Cerebellar cortex (tissue), 1 donor: ENCODE measurements at regions not wholly inside any gene's neighbourhood (a gene's known extent, or its start where the extent isn't known, plus 50 kb on each side); places are given as distances from the start of the nearest gene placed in this dataset.
"Not testable (repeated sequence)": the region's sequence is repeated elsewhere in the genome, so short reads cannot be mapped to it uniquely, and the experiment has no call there.

ENCODE experiments used
- DNase-seq: peaks from one replicate; pipeline ENCODE4 v3.0.0-alpha.2; 2015; ENCODE audit warnings: low spot score

DNA sequence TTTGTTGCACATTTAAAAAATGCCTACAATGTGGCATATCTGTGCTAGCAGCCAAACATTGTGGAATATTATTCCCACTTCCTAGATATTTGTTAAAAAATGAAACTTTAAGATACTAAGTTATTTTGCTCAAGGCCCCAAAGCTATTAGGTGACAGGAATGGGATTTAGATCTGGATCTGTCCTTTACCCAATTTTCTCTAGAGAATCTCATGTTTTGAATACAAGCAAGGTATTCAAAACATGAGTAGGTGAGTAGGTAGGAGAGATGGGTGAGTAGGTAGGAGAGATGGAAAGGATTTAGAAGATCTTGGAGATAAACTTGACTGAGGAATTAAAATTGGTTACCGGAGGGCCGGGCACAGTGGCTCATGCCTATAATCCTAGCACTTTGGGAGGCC, 61.2 kb upstream of the AKIRIN2 start:
- DNase-seq: no peak

DNA sequence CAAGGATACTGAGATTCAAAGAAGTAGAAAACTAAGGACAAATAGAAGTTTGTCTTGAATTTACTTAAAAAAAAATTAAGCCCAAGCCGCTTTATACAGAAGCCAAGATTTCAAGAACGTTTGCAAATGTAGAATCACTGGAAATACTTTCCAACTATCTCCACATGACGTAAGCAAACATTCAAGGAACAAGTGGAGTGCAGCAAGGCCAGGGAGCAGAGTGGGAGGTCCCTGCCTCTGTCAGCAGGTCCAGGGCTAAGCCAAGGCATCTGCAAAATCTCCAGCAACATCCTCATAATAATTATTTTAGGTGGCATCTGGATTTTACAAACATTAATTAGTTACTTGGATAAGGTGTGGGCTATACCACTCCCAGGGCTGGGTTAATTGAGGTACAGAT, 60.1 kb upstream of the AKIRIN2 start:
- DNase-seq: no peak

DNA sequence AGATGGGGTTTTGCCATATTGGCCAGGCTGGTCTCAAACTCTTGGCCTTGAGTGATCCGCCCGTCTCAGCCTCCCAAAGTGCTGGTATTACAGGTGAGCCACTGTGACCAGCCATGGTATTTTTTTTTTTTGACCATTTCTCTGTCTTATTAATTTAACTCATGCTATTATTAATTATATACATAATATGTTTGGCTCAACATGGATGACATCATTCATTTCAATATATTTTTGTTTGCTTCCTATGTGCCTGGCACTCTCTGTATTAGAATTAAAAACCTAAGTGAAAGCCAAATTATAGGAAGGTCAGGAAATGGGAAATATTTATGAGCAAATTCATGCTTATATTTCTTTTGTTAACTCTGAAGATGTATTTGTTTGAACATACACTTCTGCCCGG, 55.8 kb upstream of the AKIRIN2 start:
- no peak for DNase-seq

DNA sequence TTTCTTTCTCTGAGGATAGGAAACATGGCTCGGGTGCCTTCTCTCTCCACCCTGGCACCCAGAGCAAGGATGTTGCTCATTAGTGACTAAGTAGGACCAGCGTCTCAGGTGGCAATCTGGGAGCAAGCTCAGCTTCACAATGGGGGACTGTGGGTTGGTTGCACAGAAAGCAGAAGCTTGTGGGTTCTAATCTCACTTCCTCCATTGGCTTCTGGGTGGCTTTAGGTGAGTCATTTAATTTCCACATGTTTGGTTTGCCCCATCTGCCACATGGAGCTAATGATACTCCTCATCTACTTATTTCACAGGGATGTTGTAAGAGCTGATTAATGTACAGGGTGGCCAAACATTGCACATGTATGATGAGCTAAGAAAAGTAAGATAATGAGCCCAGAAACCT, 54.8 kb upstream of the AKIRIN2 start:
- DNase-seq: no peak

DNA sequence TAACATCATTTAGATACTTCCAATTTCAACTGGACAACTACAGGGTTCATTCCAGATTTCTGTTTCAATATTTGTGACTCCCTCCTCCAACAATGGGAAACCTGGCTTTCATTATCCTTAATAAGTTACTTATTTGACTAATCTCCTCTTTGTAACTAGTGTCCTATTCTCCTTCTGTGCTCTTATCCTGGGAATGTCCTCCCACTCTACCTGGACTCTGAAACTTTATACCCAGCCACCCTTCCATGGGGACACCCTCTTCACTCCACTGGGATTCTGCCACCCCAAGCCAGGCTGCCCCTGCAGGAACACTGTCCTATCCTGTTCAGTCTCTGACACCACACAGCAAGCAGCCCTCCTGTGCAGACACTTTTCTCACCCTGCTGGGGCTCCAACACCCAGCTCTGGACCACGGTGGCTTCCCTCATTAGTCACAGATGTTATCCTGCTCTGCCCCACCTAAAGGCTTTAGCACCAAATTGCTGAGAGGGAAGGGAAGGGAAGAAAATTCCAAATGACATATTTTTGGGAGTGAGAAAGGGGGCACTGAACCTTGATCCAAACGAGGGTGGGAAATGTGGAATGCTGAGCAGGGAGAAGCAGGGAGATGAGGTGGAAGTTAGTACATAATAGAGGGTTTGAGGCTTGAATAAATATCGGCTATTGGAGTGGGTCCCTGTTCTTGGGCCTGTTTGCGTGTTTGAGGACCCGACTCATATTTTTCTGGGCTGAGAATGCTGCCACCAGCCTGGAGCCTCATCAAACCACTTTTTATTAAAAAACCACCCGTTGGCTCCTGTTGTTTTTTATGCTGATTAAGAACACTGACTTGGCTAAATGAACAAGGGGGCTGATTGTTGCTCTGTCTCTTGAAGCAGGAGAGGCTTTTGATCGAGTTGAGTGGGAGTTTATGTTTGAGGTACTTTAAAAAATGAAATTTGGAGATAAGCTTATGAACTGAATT, 54.0 kb upstream of the AKIRIN2 start:
- no peak for DNase-seq

DNA sequence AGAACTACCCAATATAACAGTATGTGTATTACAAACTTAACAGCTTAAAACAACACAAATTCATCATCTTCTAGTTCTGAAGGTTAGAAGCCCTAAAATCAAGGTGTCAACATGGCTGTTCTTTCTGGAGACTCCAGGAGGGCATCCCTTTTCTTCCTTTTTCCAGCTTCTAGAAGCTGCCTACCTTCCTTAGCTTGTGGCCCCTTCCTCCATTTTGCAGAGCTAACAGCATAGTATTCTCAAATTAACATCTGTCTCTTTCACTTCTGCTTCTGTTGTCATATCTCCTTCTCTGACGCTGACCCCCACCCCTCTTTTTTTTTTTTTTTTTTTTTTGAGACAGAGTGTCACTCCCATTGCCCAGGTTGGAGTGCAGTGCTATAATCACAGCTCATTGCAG, 52.8 kb upstream of the AKIRIN2 start:
- no peak for DNase-seq

DNA sequence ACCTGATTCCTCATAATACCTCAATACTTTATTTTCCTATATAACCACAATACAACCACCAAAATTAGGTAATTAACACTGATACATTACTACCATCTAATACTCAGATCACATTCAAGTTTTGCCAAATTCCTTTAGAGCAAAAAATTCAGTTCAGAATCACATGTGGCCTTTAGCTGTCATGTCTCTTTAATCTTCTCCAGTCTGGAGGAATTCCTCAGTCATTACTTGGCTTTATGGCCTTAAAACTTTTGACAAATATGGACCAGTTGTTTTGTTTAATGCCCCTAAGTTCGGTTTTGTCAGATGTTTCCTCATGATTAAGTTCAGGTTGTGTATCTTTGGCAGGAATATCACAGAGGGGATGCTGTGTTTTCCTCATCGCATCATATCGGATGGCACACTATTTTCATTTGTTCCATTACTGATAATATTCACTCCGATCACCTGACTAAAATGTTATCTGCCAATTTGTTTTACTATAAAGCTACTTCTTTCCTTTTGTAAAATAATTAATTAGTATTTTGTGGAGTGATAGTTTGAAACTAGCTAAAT, 51.2 kb upstream of the AKIRIN2 start:
- DNase-seq: no peak

DNA sequence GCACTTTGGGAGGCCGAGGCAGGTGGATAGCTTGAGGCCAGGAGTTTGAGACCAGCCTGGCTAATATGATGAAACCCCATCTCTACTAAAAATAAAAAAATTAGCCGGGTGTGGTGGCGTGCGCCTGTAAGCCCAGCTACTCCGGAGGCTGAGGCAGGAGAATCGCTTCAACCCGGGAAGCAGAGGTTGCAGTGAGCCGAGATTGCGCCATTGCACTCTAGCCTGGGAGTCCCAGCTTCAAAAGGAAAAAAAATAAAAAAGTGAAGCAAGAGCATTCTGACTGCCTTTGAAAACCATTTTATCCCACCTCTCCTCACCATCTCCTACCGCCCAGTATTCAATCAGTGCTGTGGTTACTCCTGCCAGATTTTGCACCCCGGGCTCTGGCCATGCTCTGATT, 50.5 kb upstream of the AKIRIN2 start:
- not testable (repeated sequence) for DNase-seq
